ENCODE measurements at regions not wholly inside any gene's neighbourhood (a gene's known extent, or its start where the extent isn't known, plus 50 kb on each side); places are given as distances from the start of the nearest gene placed in this dataset.
"Not testable (repeated sequence)": the region's sequence is repeated elsewhere in the genome, so short reads cannot be mapped to it uniquely, and the experiment has no call there.

- H3K4me3 ChIP-seq (ENCODE audit: control insufficient read depth in 1 of 7, extremely low read depth in 1 of 7, insufficient read depth in 4 of 7, low read depth in 2 of 7, low read length in 6 of 7); DNase-seq; H3K36me3 ChIP-seq (ENCODE audit: control insufficient read depth in 4 of 4, insufficient read depth in 4 of 4, low read length in 3 of 4); CTCF ChIA-PET; H3K4me1 ChIP-seq (ENCODE audit: control extremely low read depth in 1 of 4, control insufficient read depth in 4 of 4, insufficient read depth in 4 of 4, low read length in 3 of 4); POLR2A ChIA-PET; H3K27ac ChIP-seq (ENCODE audit: insufficient read depth in 1 of 2, low read depth in 1 of 2, low read length in 2 of 2, poor library complexity in 1 of 2, severe bottlenecking in 2 of 2); H3K27me3 ChIP-seq (replicated peaks in 2 of 5; ENCODE audit: control insufficient read depth in 4 of 5, insufficient read depth in 5 of 5, low read length in 4 of 5); H3K9me3 ChIP-seq (ENCODE audit: control extremely low read depth in 1 of 5, control insufficient read depth in 4 of 5, insufficient read depth in 2 of 5, low read depth in 1 of 5, low read length in 4 of 5): not testable (repeated sequence)
- WGBS (ENCODE audit: insufficient coverage) = 89% methylated on average over 7 of the region's 10 CpGs
These were observed 324.7 kb upstream of the LMCD1 start for GRCh38 chr3:8176759-8177483.

- CTCF ChIA-PET; H3K4me1 ChIP-seq (ENCODE audit: control extremely low read depth in 1 of 4, control insufficient read depth in 4 of 4, insufficient read depth in 4 of 4, low read length in 3 of 4); POLR2A ChIA-PET; H3K27me3 ChIP-seq (replicated peaks in 2 of 5; ENCODE audit: control insufficient read depth in 4 of 5, insufficient read depth in 5 of 5, low read length in 4 of 5); H3K9me3 ChIP-seq (ENCODE audit: control extremely low read depth in 1 of 5, control insufficient read depth in 4 of 5, insufficient read depth in 2 of 5, low read depth in 1 of 5, low read length in 4 of 5); H3K36me3 ChIP-seq (ENCODE audit: control insufficient read depth in 4 of 4, insufficient read depth in 4 of 4, low read length in 3 of 4); H3K27ac ChIP-seq (ENCODE audit: insufficient read depth in 1 of 2, low read depth in 1 of 2, low read length in 2 of 2, poor library complexity in 1 of 2, severe bottlenecking in 2 of 2); H3K4me3 ChIP-seq (ENCODE audit: control insufficient read depth in 1 of 7, extremely low read depth in 1 of 7, insufficient read depth in 4 of 7, low read depth in 2 of 7, low read length in 6 of 7); DNase-seq: not testable (repeated sequence)
- 96% methylated on average over 4 of the region's 7 CpGs for WGBS (ENCODE audit: insufficient coverage)
These were observed 323.1 kb upstream of the LMCD1 start for GRCh38 chr3:8178516-8178915.

- no peak for DNase-seq
- H3K36me3 ChIP-seq (ENCODE audit: control insufficient read depth in 4 of 4, insufficient read depth in 4 of 4, low read length in 3 of 4) = no peaks in the 10 kb centered on the region
- no peak overlapping the region for H3K27ac ChIP-seq (ENCODE audit: insufficient read depth in 1 of 2, low read depth in 1 of 2, low read length in 2 of 2, poor library complexity in 1 of 2, severe bottlenecking in 2 of 2)
- H3K4me1 ChIP-seq (ENCODE audit: control extremely low read depth in 1 of 4, control insufficient read depth in 4 of 4, insufficient read depth in 4 of 4, low read length in 3 of 4) = peaks cover 0 to 2% (median 0%) of the 10 kb centered on the region in 4 experiments
- H3K9me3 ChIP-seq (ENCODE audit: control extremely low read depth in 1 of 5, control insufficient read depth in 4 of 5, insufficient read depth in 2 of 5, low read depth in 1 of 5, low read length in 4 of 5) = no peaks in the 10 kb centered on the region
- ChIA-PET POLR2A (interaction anchor here (1.3 kb wide), 1 partner anchor 144 kb away, joined by 3 read pairs; no protein-coding TSS in a partner anchor), CTCF (no interaction called here)
- no peaks in the 10 kb centered on the region for H3K27me3 ChIP-seq (replicated peaks in 2 of 5; ENCODE audit: control insufficient read depth in 4 of 5, insufficient read depth in 5 of 5, low read length in 4 of 5)
- WGBS (ENCODE audit: insufficient coverage) = no CpG with 5 or more reads among the region's 1 CpG
- H3K4me3 ChIP-seq (ENCODE audit: control insufficient read depth in 1 of 7, extremely low read depth in 1 of 7, insufficient read depth in 4 of 7, low read depth in 2 of 7, low read length in 6 of 7) = no peak overlapping the region
These were observed 318.7 kb upstream of the LMCD1 start for GRCh38 chr3:8182904-8183303.

GRCh38 chr3:8183627-8184026 lies 318.0 kb upstream of the LMCD1 start:
- no peaks in the 10 kb centered on the region for H3K36me3 ChIP-seq (ENCODE audit: control insufficient read depth in 4 of 4, insufficient read depth in 4 of 4, low read length in 3 of 4)
- H3K27ac ChIP-seq (ENCODE audit: insufficient read depth in 1 of 2, low read depth in 1 of 2, low read length in 2 of 2, poor library complexity in 1 of 2, severe bottlenecking in 2 of 2) = no peak overlapping the region
- ChIA-PET POLR2A (interaction anchor here (1.3 kb wide), 1 partner anchor 143 kb away, joined by 3 read pairs; no protein-coding TSS in a partner anchor), CTCF (no interaction called here)
- H3K4me3 ChIP-seq (ENCODE audit: control insufficient read depth in 1 of 7, extremely low read depth in 1 of 7, insufficient read depth in 4 of 7, low read depth in 2 of 7, low read length in 6 of 7) = no peak overlapping the region
- DNase-seq = peak; percentile 22 to 62 (median 59)
- no peaks in the 10 kb centered on the region for H3K27me3 ChIP-seq (replicated peaks in 2 of 5; ENCODE audit: control insufficient read depth in 4 of 5, insufficient read depth in 5 of 5, low read length in 4 of 5)
- WGBS (ENCODE audit: insufficient coverage) = 40% methylated on average over 3 of the region's 3 CpGs
- peaks cover 0 to 2% (median 0%) of the 10 kb centered on the region in 4 experiments for H3K4me1 ChIP-seq (ENCODE audit: control extremely low read depth in 1 of 4, control insufficient read depth in 4 of 4, insufficient read depth in 4 of 4, low read length in 3 of 4)
- no peaks in the 10 kb centered on the region for H3K9me3 ChIP-seq (ENCODE audit: control extremely low read depth in 1 of 5, control insufficient read depth in 4 of 5, insufficient read depth in 2 of 5, low read depth in 1 of 5, low read length in 4 of 5)

- no peaks in the 10 kb centered on the region for H3K36me3 ChIP-seq (ENCODE audit: control insufficient read depth in 4 of 4, insufficient read depth in 4 of 4, low read length in 3 of 4)
- POLR2A ChIA-PET = no interaction called here
- H3K4me1 ChIP-seq (ENCODE audit: control extremely low read depth in 1 of 4, control insufficient read depth in 4 of 4, insufficient read depth in 4 of 4, low read length in 3 of 4) = peaks cover 0 to 2% (median 0%) of the 10 kb centered on the region in 4 experiments
- no peak overlapping the region for H3K27ac ChIP-seq (ENCODE audit: insufficient read depth in 1 of 2, low read depth in 1 of 2, low read length in 2 of 2, poor library complexity in 1 of 2, severe bottlenecking in 2 of 2)
- no peaks in the 10 kb centered on the region for H3K27me3 ChIP-seq (replicated peaks in 2 of 5; ENCODE audit: control insufficient read depth in 4 of 5, insufficient read depth in 5 of 5, low read length in 4 of 5)
- no peaks in the 10 kb centered on the region for H3K9me3 ChIP-seq (ENCODE audit: control extremely low read depth in 1 of 5, control insufficient read depth in 4 of 5, insufficient read depth in 2 of 5, low read depth in 1 of 5, low read length in 4 of 5)
- WGBS (ENCODE audit: insufficient coverage) = 100% methylated on average over 2 of the region's 3 CpGs
- CTCF ChIA-PET = no interaction called here
- no peak for DNase-seq
- H3K4me3 ChIP-seq (ENCODE audit: control insufficient read depth in 1 of 7, extremely low read depth in 1 of 7, insufficient read depth in 4 of 7, low read depth in 2 of 7, low read length in 6 of 7) = no peak overlapping the region
These were observed 315.4 kb upstream of the LMCD1 start for GRCh38 chr3:8186213-8186612.

GRCh38 chr3:8187996-8188395 lies 313.6 kb upstream of the LMCD1 start:
- H3K4me1 ChIP-seq (ENCODE audit: control extremely low read depth in 1 of 4, control insufficient read depth in 4 of 4, insufficient read depth in 4 of 4, low read length in 3 of 4) = peaks cover 0 to 2% (median 0%) of the 10 kb centered on the region in 4 experiments
- no peak overlapping the region for H3K27ac ChIP-seq (ENCODE audit: insufficient read depth in 1 of 2, low read depth in 1 of 2, low read length in 2 of 2, poor library complexity in 1 of 2, severe bottlenecking in 2 of 2)
- no peaks in the 10 kb centered on the region for H3K27me3 ChIP-seq (replicated peaks in 2 of 5; ENCODE audit: control insufficient read depth in 4 of 5, insufficient read depth in 5 of 5, low read length in 4 of 5)
- H3K4me3 ChIP-seq (ENCODE audit: control insufficient read depth in 1 of 7, extremely low read depth in 1 of 7, insufficient read depth in 4 of 7, low read depth in 2 of 7, low read length in 6 of 7) = no peak overlapping the region
- H3K9me3 ChIP-seq (ENCODE audit: control extremely low read depth in 1 of 5, control insufficient read depth in 4 of 5, insufficient read depth in 2 of 5, low read depth in 1 of 5, low read length in 4 of 5) = no peaks in the 10 kb centered on the region
- H3K36me3 ChIP-seq (ENCODE audit: control insufficient read depth in 4 of 4, insufficient read depth in 4 of 4, low read length in 3 of 4) = no peaks in the 10 kb centered on the region
- CTCF ChIA-PET = no interaction called here
- POLR2A ChIA-PET = no interaction called here
- WGBS (ENCODE audit: insufficient coverage) = 96% methylated on average over 5 of the region's 5 CpGs
- no peak for DNase-seq

GRCh38 chr3:8189051-8189450 lies 312.6 kb upstream of the LMCD1 start:
- DNase-seq = no peak
- Histone ChIP-seq H3K9me3 (ENCODE audit: control extremely low read depth in 1 of 5, control insufficient read depth in 4 of 5, insufficient read depth in 2 of 5, low read depth in 1 of 5, low read length in 4 of 5) (no peaks in the 10 kb centered on the region), H3K27ac (ENCODE audit: insufficient read depth in 1 of 2, low read depth in 1 of 2, low read length in 2 of 2, poor library complexity in 1 of 2, severe bottlenecking in 2 of 2) (no peak overlapping the region), H3K36me3 (ENCODE audit: control insufficient read depth in 4 of 4, insufficient read depth in 4 of 4, low read length in 3 of 4) (no peaks in the 10 kb centered on the region), H3K4me3 (ENCODE audit: control insufficient read depth in 1 of 7, extremely low read depth in 1 of 7, insufficient read depth in 4 of 7, low read depth in 2 of 7, low read length in 6 of 7) (no peak overlapping the region), H3K4me1 (ENCODE audit: control extremely low read depth in 1 of 4, control insufficient read depth in 4 of 4, insufficient read depth in 4 of 4, low read length in 3 of 4) (no peaks in the 10 kb centered on the region), H3K27me3 (replicated peaks in 2 of 5; ENCODE audit: control insufficient read depth in 4 of 5, insufficient read depth in 5 of 5, low read length in 4 of 5) (no peaks in the 10 kb centered on the region)
- ChIA-PET CTCF (no interaction called here), POLR2A (no interaction called here)
- WGBS (ENCODE audit: insufficient coverage) = no CpG with 5 or more reads among the region's 1 CpG
